Loucy (cell line): ENCODE measurements at regions not wholly inside any gene's neighbourhood (a gene's known extent, or its start where the extent isn't known, plus 50 kb on each side); places are given as distances from the start of the nearest gene placed in this dataset.

Source experiments
- H2AFZ ChIP-seq: fragments of 200-600 bp; sonication (generic); 2 replicates; pipeline ENCODE4 v1.6.0; 2016; ENCODE audit warnings: antibody characterized with exemption, mild to moderate bottlenecking, low read length, moderate library complexity
- H3F3A ChIP-seq: fragments of 200-600 bp; 2 replicates; pipeline ENCODE4 v1.6.0; 2016; ENCODE audit warnings: antibody characterized with exemption, low read depth, mild to moderate bottlenecking
- H3K27me3 ChIP-seq: fragments of 200-600 bp; sonication (generic); 2 replicates; pipeline ENCODE4 v1.6.1; 2014; ENCODE audit warnings: low read length, mild to moderate bottlenecking; ENCODE audit not compliant: insufficient read depth, poor library complexity, severe bottlenecking
- H3K36me3 ChIP-seq: fragments of 200-600 bp; sonication (generic); 2 replicates; pipeline ENCODE4 v1.6.1; 2016; ENCODE audit warnings: low read length; ENCODE audit not compliant: insufficient read depth
- H3K4me1 ChIP-seq: fragments of 200-600 bp; sonication (generic); 2 replicates; pipeline ENCODE4 v1.5.1; 2014; ENCODE audit warnings: low read length, mild to moderate bottlenecking; ENCODE audit not compliant: insufficient read depth, poor library complexity, severe bottlenecking
- H3K4me2 ChIP-seq: fragments of 200-600 bp; sonication (generic); 2 replicates; pipeline ENCODE4 v1.6.0; 2014; ENCODE audit warnings: antibody characterized with exemption, low read length, low read depth, mild to moderate bottlenecking; ENCODE audit not compliant: poor library complexity, severe bottlenecking
- H3K4me3 ChIP-seq: fragments of 200-600 bp; sonication (generic); 2 replicates; pipeline ENCODE4 v1.5.1; 2014; ENCODE audit warnings: low read length, mild to moderate bottlenecking, mixed read lengths; ENCODE audit not compliant: poor library complexity, severe bottlenecking
- H3K79me2 ChIP-seq: fragments of 200-600 bp; sonication (generic); 2 replicates; pipeline ENCODE4 v1.6.1; 2014; ENCODE audit warnings: low read length; ENCODE audit not compliant: insufficient read depth
- H3K9ac ChIP-seq: fragments of 200-600 bp; sonication (generic); 2 replicates; pipeline ENCODE4 v1.6.0; 2014; ENCODE audit warnings: mild to moderate bottlenecking, low read depth, low read length, moderate library complexity; ENCODE audit not compliant: poor library complexity, severe bottlenecking
- H3K9me2 ChIP-seq: fragments of 200-600 bp; sonication (generic); replicated peaks from 2 replicates; pipeline ENCODE4 v1.6.1; 2016; ENCODE audit warnings: low read depth, low read length, mixed read lengths
- H3K9me3 ChIP-seq: fragments of 200-600 bp; sonication (generic); 2 replicates; pipeline ENCODE4 v1.6.1; 2014; ENCODE audit warnings: mild to moderate bottlenecking, antibody characterized with exemption, low read length, low read depth; ENCODE audit not compliant: insufficient read depth
- H4K20me1 ChIP-seq: fragments of 200-600 bp; sonication (generic); 2 replicates; pipeline ENCODE4 v1.6.0; 2014; ENCODE audit warnings: antibody characterized with exemption, low read length, mild to moderate bottlenecking; ENCODE audit not compliant: insufficient read depth, poor library complexity, severe bottlenecking
- EZH2phosphoT487 ChIP-seq: fragments of 200-600 bp; IDR thresholded peaks from 2 replicates; pipeline ENCODE4 v1.6.1; 2018; ENCODE audit warnings: antibody characterized with exemption, mild to moderate bottlenecking, moderate library complexity, borderline replicate concordance
- TF ChIP-seq, protein P1 (sequence below): fragments of 200-600 bp; sonication (generic); conservative IDR thresholded peaks from 2 replicates; pipeline ENCODE4 v1.5.1; 2014; ENCODE audit warnings: mild to moderate bottlenecking, antibody characterized with exemption, low read length

DNA sequence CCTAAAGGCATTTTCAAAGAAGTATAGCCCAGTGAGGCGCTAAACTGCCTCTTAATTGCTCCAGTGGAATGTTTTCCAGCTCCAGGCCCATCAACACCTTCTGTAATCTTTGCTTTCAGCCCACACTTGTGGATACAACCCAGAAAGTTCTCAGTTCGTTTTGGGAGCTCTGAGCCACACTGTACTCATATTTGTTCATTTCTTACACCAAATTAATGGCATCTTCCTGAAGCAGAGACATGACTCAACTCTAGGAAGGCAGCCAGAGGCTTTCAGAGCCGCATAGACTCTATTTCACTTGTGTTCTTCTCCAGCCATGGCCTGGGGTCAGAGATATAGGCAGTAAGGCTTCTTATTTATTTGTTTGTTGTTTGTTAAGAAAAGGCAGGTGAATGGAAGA is 175.5 kb upstream of the NCAM1 start:
- Histone ChIP-seq H3K9ac (no peak overlapping the region), H3K27me3 (no peaks in the 10 kb centered on the region), H3K9me2 (no peaks in the 10 kb centered on the region), H4K20me1 (no peaks in the 10 kb centered on the region), H3K9me3 (no peaks in the 10 kb centered on the region), H3K4me1 (no peaks in the 10 kb centered on the region), H3K79me2 (no peaks in the 10 kb centered on the region), H2AFZ (no peak overlapping the region), H3K4me3 (no peak overlapping the region), H3K4me2 (no peak overlapping the region), H3K36me3 (no peaks in the 10 kb centered on the region), H3F3A (no peaks in the 10 kb centered on the region)
- no peak for TF ChIP-seq EZH2phosphoT487
- TF ChIP-seq, protein P1, sequence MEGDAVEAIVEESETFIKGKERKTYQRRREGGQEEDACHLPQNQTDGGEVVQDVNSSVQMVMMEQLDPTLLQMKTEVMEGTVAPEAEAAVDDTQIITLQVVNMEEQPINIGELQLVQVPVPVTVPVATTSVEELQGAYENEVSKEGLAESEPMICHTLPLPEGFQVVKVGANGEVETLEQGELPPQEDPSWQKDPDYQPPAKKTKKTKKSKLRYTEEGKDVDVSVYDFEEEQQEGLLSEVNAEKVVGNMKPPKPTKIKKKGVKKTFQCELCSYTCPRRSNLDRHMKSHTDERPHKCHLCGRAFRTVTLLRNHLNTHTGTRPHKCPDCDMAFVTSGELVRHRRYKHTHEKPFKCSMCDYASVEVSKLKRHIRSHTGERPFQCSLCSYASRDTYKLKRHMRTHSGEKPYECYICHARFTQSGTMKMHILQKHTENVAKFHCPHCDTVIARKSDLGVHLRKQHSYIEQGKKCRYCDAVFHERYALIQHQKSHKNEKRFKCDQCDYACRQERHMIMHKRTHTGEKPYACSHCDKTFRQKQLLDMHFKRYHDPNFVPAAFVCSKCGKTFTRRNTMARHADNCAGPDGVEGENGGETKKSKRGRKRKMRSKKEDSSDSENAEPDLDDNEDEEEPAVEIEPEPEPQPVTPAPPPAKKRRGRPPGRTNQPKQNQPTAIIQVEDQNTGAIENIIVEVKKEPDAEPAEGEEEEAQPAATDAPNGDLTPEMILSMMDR = no peak

DNA sequence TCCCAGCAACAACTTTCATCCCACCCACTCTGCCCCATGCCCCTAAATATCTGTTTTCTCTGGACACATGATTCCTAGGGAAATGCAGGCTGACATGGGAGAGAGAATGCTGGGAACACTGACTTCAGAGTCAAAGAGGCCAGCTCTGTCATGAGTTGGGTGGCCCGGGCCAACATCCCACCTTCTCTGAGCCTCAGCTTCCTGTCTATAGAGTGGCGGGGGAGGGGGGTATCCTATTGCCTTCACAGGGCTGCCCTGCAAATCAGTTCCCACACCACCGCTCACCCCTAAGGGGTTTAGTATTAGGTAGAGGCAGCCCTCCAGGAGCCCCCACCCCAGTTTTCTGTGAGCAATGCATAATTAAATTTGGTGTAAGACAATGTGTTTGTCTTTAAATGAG is 175.0 kb upstream of the NCAM1 start:
- no peaks in the 10 kb centered on the region for H3K27me3 ChIP-seq
- H4K20me1 ChIP-seq = no peaks in the 10 kb centered on the region
- H3K9me2 ChIP-seq = no peaks in the 10 kb centered on the region
- no peak overlapping the region for H3K4me2 ChIP-seq
- H2AFZ ChIP-seq = no peak overlapping the region
- H3K4me1 ChIP-seq = no peaks in the 10 kb centered on the region
- H3K4me3 ChIP-seq = no peak overlapping the region
- H3F3A ChIP-seq = no peaks in the 10 kb centered on the region
- H3K9ac ChIP-seq = no peak overlapping the region
- no peaks in the 10 kb centered on the region for H3K9me3 ChIP-seq
- H3K79me2 ChIP-seq = no peaks in the 10 kb centered on the region
- H3K36me3 ChIP-seq = no peaks in the 10 kb centered on the region
- no peak for TF ChIP-seq EZH2phosphoT487
- TF ChIP-seq, protein P1 = no peak

DNA sequence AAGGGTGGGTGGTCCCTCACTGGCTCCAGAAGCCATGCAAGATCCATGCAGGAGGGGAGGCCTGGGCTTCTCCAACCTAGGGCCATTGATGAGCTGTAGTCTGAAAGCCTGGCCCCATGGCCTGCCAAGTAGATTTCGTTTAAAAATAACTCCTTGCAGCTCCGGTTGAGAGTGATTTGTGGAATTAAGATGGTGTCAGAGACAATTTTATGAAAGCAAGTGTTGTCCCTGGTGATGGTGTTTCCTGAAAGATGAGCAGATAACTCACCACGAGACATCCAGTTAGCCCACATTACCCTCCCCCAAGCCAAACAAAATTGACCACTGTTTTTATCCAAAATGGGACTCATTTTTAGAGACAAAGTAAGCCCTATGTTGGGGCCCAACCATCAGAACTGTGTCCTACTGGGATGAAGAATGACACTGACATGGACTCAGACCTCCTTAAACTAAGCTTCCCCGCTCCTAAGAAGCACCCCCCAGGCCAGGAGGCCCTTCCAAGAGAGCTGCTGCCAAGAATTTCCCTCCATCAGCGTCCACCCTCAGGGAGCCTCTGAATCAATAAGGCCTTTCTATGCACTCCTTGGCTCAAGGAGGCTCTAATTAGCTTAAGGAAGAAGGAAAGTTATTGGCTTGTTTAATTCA is 174.2 kb upstream of the NCAM1 start:
- no peaks in the 10 kb centered on the region for H3K9me3 ChIP-seq
- H3K79me2 ChIP-seq = no peaks in the 10 kb centered on the region
- TF ChIP-seq EZH2phosphoT487 = no peak
- TF ChIP-seq, protein P1 = no peak
- H3K36me3 ChIP-seq = no peaks in the 10 kb centered on the region
- no peaks in the 10 kb centered on the region for H3F3A ChIP-seq
- H3K9ac ChIP-seq = no peak overlapping the region
- no peaks in the 10 kb centered on the region for H4K20me1 ChIP-seq
- H3K9me2 ChIP-seq = no peaks in the 10 kb centered on the region
- H3K4me3 ChIP-seq = no peak overlapping the region
- no peaks in the 10 kb centered on the region for H3K4me1 ChIP-seq
- no peak overlapping the region for H3K4me2 ChIP-seq
- H3K27me3 ChIP-seq = no peaks in the 10 kb centered on the region
- no peak overlapping the region for H2AFZ ChIP-seq
